GM12875 (cell line): ENCODE measurements at regions not wholly inside any gene's neighbourhood (a gene's known extent, or its start where the extent isn't known, plus 50 kb on each side); places are given as distances from the start of the nearest gene placed in this dataset.

Experiments
- H3K4me3 ChIP-seq: one replicate; pipeline ENCODE4 v1.5.1; 2011; ENCODE audit warnings: low read depth, low read length, control low read depth
- CTCF ChIP-seq: IDR thresholded peaks from 2 replicates; pipeline ENCODE4 v1.5.1; 2011; ENCODE audit warnings: low read depth, mild to moderate bottlenecking, control low read depth, inconsistent platforms, low read length, moderate library complexity, borderline replicate concordance; ENCODE audit not compliant: insufficient read depth

GRCh38 chr4:156636381-156636780, 335.2 kb downstream of the PDGFC start:
- no peak for TF ChIP-seq CTCF
- H3K4me3 ChIP-seq = no peak overlapping the region

GRCh38 chr4:156635051-156635450, 336.5 kb downstream of the PDGFC start:
- TF ChIP-seq CTCF = no peak
- H3K4me3 ChIP-seq = no peak overlapping the region

- no peak overlapping the region for H3K4me3 ChIP-seq
- TF ChIP-seq CTCF = no peak
Measured at GRCh38 chr4:156634612-156635011, 337.0 kb downstream of the PDGFC start.

GRCh38 chr4:156633847-156634246, 337.8 kb downstream of the PDGFC start:
- H3K4me3 ChIP-seq = no peak overlapping the region
- no peak for TF ChIP-seq CTCF

GRCh38 chr4:156628858-156629257, 342.7 kb downstream of the PDGFC start:
- TF ChIP-seq CTCF = no peak
- H3K4me3 ChIP-seq = no peak overlapping the region

GRCh38 chr4:156623376-156623775, 348.2 kb downstream of the PDGFC start:
- H3K4me3 ChIP-seq = no peak overlapping the region
- no peak for TF ChIP-seq CTCF

GRCh38 chr4:156620786-156621185, 350.8 kb downstream of the PDGFC start:
- no peak overlapping the region for H3K4me3 ChIP-seq
- TF ChIP-seq CTCF = no peak
